Natural killer cell (primary cell): ENCODE measurements at regions not wholly inside any gene's neighbourhood (a gene's known extent, or its start where the extent isn't known, plus 50 kb on each side); places are given as distances from the start of the nearest gene placed in this dataset.
"Not testable (repeated sequence)": the region's sequence is repeated elsewhere in the genome, so short reads cannot be mapped to it uniquely, and the experiment has no call there.

Source experiments
- ATAC-seq, 3 donors: fragments of 150-1000 bp in 2 of 3; fragments of 200-7000 bp in 1 of 3; cut with Tn5 transposase; 1 replicate in 1 of 3; 2 replicates in 2 of 3; pipeline ENCODE4 v1.10.0; 2021; ENCODE audit warnings: mild to moderate bottlenecking in 2 of 3, moderate library complexity in 2 of 3
- DNase-seq, 2 donors: peaks; one replicate each; pipeline versions ENCODE4 v3.0.0 to v3.0.0-alpha.2; 2013 to 2021; ENCODE audit warnings: mixed read lengths in 1 of 2
- H3K27ac ChIP-seq: one replicate; pipeline ENCODE4 v1.5.1; 2013; ENCODE audit warnings: mild to moderate bottlenecking, low read length
- H3K27me3 ChIP-seq: one replicate; pipeline ENCODE4 v1.6.1; 2013; ENCODE audit warnings: low read length; ENCODE audit not compliant: control insufficient read depth, insufficient read depth
- H3K36me3 ChIP-seq: one replicate; pipeline ENCODE4 v1.6.1; 2013; ENCODE audit warnings: low read length; ENCODE audit not compliant: control insufficient read depth, insufficient read depth
- H3K4me1 ChIP-seq: one replicate; pipeline ENCODE4 v1.6.1; 2013; ENCODE audit warnings: low read length; ENCODE audit not compliant: control insufficient read depth, insufficient read depth
- H3K4me3 ChIP-seq: one replicate; pipeline ENCODE4 v1.5.1; 2013; ENCODE audit warnings: low read length
- H3K9me3 ChIP-seq: one replicate; pipeline ENCODE4 v1.6.1; 2013; ENCODE audit warnings: low read length; ENCODE audit not compliant: control insufficient read depth, insufficient read depth
- H3K27ac Mint-ChIP-seq, 2 donors: one replicate each; pipeline ENCODE4 v1.8.0; 2022; ENCODE audit warnings: mild to moderate bottlenecking in 2 of 2, mixed read lengths in 2 of 2, moderate library complexity in 1 of 2
- H3K27me3 Mint-ChIP-seq, 2 donors: one replicate each; pipeline ENCODE4 v1.8.0; 2022; ENCODE audit warnings: low read depth in 2 of 2, mixed read lengths in 2 of 2
- H3K36me3 Mint-ChIP-seq: one replicate; pipeline ENCODE4 v1.8.0; 2022; ENCODE audit warnings: mixed read lengths
- H3K4me1 Mint-ChIP-seq, 2 donors: one replicate each; pipeline ENCODE4 v1.8.0; 2022; ENCODE audit warnings: mixed read lengths in 2 of 2
- H3K4me3 Mint-ChIP-seq: one replicate; pipeline ENCODE4 v1.8.0; 2022; ENCODE audit warnings: mild to moderate bottlenecking, moderate library complexity, mixed read lengths
- H3K9me3 Mint-ChIP-seq, 2 donors: one replicate each; pipeline ENCODE4 v1.8.0; 2022; ENCODE audit warnings: mixed read lengths in 2 of 2
- WGBS: methylation state at CpG from one replicate; pipeline ENCODE4 v1.1.7; 2013; ENCODE audit warnings: missing lambda C conversion rate; ENCODE audit not compliant: insufficient coverage; 5-methylcytosine and 5-hydroxymethylcytosine counted together
- intact Hi-C: fragments of 100-400 bp; cut with micrococcal nuclease; formaldehyde crosslinking; loops from one replicate; pipeline ENCODE4 v1.14.2; 2022
- TF ChIP-seq, protein P1 (sequence below): fragments of 200-600 bp; IDR thresholded peaks from one replicate; pipeline ENCODE4 v1.8.0; 2022; ENCODE audit warnings: antibody characterized with exemption

- no peak overlapping the region for H3K4me3 Mint-ChIP-seq
- WGBS: 82% methylated on average over 4 of the region's 4 CpGs
Observed at GRCh38 chr15:79620112-79620857, 188.1 kb downstream of the MINAR1 start.

DNA sequence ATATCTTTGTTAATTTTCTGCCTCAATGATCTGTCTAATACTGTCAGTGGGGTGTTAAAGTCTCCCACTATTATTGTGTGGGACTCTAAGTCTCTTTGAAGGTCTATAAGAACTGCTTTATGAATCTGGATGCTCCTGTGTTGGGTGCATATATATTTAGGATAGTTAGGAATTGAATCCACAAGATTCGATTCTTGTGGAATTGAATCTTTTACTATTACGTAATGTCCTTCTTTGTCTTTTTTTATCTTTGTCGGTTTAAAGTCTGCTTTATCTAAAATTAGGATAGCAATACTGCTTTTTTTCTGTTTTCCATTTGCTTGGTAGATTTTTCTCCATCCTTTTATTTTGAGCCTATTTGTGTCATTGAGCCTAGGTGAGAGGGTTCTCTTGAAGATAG lies 189.7 kb downstream of the MINAR1 start:
- H3K4me1 Mint-ChIP-seq, H3K36me3 Mint-ChIP-seq, H3K9me3 ChIP-seq, H3K4me1 ChIP-seq, ATAC-seq, H3K4me3 Mint-ChIP-seq, H3K27ac ChIP-seq, H3K9me3 Mint-ChIP-seq, DNase-seq, intact Hi-C loops, H3K4me3 ChIP-seq, H3K27me3 ChIP-seq, H3K36me3 ChIP-seq, H3K27ac Mint-ChIP-seq: not testable (repeated sequence)
- WGBS: no CpG with 5 or more reads among the region's 3 CpGs
- peaks cover 8 to 17% of the 10 kb centered on the region in 2 donors for H3K27me3 Mint-ChIP-seq

More at GRCh38 chr15:79620112-79620857, 188.1 kb downstream of the MINAR1 start:
- Histone ChIP-seq H3K36me3 (no peaks in the 10 kb centered on the region), H3K4me3 (no peak overlapping the region), H3K27ac (no peak overlapping the region), H3K4me1 (no peaks in the 10 kb centered on the region), H3K27me3 (no peaks in the 10 kb centered on the region), H3K9me3 (no peaks in the 10 kb centered on the region)
- Mint-ChIP-seq H3K9me3 (no peaks in the 10 kb centered on the region), H3K27me3 (peaks cover 6 to 17% of the 10 kb centered on the region in 2 donors), H3K4me1 (no peaks in the 10 kb centered on the region), H3K36me3 (no peaks in the 10 kb centered on the region), H3K27ac (no peak overlapping the region)
- intact Hi-C loops: no loop called here
- no peak for ATAC-seq
- TF ChIP-seq, protein P1, sequence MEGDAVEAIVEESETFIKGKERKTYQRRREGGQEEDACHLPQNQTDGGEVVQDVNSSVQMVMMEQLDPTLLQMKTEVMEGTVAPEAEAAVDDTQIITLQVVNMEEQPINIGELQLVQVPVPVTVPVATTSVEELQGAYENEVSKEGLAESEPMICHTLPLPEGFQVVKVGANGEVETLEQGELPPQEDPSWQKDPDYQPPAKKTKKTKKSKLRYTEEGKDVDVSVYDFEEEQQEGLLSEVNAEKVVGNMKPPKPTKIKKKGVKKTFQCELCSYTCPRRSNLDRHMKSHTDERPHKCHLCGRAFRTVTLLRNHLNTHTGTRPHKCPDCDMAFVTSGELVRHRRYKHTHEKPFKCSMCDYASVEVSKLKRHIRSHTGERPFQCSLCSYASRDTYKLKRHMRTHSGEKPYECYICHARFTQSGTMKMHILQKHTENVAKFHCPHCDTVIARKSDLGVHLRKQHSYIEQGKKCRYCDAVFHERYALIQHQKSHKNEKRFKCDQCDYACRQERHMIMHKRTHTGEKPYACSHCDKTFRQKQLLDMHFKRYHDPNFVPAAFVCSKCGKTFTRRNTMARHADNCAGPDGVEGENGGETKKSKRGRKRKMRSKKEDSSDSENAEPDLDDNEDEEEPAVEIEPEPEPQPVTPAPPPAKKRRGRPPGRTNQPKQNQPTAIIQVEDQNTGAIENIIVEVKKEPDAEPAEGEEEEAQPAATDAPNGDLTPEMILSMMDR: no peak
- DNase-seq: no peak

GRCh38 chr15:79623488-79623887 lies 191.4 kb downstream of the MINAR1 start:
- peaks cover 15 to 24% of the 10 kb centered on the region in 2 donors for H3K27me3 Mint-ChIP-seq
- no peaks in the 10 kb centered on the region for H3K27me3 ChIP-seq
- H3K27ac ChIP-seq: no peak overlapping the region
- intact Hi-C loops: no loop called here
- H3K4me1 Mint-ChIP-seq: no peaks in the 10 kb centered on the region
- no peaks in the 10 kb centered on the region for H3K9me3 Mint-ChIP-seq
- H3K36me3 Mint-ChIP-seq: no peaks in the 10 kb centered on the region
- H3K4me3 Mint-ChIP-seq: no peak overlapping the region
- WGBS: 70% methylated on average over 1 of the region's 1 CpG
- ATAC-seq (no peak), DNase-seq (no peak)
- H3K27ac Mint-ChIP-seq: no peak overlapping the region
- H3K4me3 ChIP-seq: no peak overlapping the region
- no peaks in the 10 kb centered on the region for H3K36me3 ChIP-seq
- no peaks in the 10 kb centered on the region for H3K4me1 ChIP-seq
- H3K9me3 ChIP-seq: no peaks in the 10 kb centered on the region
- TF ChIP-seq, protein P1: no peak

DNA sequence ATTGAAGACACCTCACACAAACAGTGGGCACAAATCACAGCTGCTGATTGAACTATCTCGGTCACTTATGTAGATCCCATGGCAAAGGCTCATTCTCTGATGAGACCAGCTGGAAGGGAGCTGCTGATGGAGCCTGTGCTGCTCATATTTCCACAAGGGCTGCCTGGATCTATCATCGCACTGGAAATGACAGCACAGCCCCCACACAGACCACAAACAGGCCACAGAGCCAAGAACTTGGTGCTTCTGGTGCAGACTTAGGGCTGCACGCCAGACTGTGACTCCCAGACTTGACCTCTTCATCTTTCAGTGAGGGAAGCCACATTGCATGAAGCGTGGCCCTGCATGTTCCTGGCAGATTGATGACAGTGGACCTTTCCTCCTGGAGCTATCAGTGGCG lies 197.6 kb downstream of the MINAR1 start:
- intact Hi-C loops: no loop called here
- TF ChIP-seq, protein P1: no peak
- WGBS: 70% methylated on average over 5 of the region's 5 CpGs

More for the DNA sequence above, 197.6 kb downstream of the MINAR1 start:
- H3K4me1 Mint-ChIP-seq: no peaks in the 10 kb centered on the region
- H3K9me3 Mint-ChIP-seq: peaks cover 0 to 2% of the 10 kb centered on the region in 2 donors
- no peak overlapping the region for H3K27ac ChIP-seq
- no peak overlapping the region for H3K4me3 ChIP-seq
- H3K27ac Mint-ChIP-seq: no peak overlapping the region
- H3K36me3 Mint-ChIP-seq: no peaks in the 10 kb centered on the region
- ATAC-seq (no peak), DNase-seq (no peak)
- H3K4me1 ChIP-seq: no peaks in the 10 kb centered on the region
- no peaks in the 10 kb centered on the region for H3K27me3 ChIP-seq
- H3K36me3 ChIP-seq: no peaks in the 10 kb centered on the region
- no peak overlapping the region for H3K4me3 Mint-ChIP-seq
- peaks cover 9 to 16% of the 10 kb centered on the region in 2 donors for H3K27me3 Mint-ChIP-seq
- H3K9me3 ChIP-seq: no peaks in the 10 kb centered on the region
